ENCODE measurements at regions not wholly inside any gene's neighbourhood (a gene's known extent, or its start where the extent isn't known, plus 50 kb on each side); places are given as distances from the start of the nearest gene placed in this dataset.

DNA sequence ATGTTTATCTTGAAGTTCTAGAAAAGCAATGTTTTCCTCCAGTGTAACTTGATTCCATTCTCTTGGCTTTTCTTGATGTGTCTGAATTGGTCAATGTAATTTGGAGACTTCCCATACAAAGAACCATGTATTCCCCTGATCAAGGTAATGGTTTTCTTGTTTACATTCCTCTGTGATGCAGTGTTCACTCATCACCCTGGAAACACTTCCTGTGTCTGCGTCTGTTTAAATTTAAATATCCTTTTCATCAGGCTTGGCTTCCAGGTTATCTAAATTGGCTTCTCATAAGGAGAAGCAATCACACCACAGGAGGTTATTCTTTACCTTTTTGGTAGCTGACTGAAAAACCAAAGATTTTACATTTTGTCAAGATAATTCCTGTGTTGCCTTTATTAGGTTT lies 237.3 kb upstream of the WSCD1 start:
- Histone ChIP-seq H3K27ac (peak overlapping the region; percentile 25), H3K4me3 (ENCODE audit: low read depth, low read length) (no peak overlapping the region), H3K36me3 (replicated peaks) (no peaks in the 10 kb centered on the region), H3K27me3 (replicated peaks) (no peaks in the 10 kb centered on the region)
- DNase-seq = peak; percentile 47
- in situ Hi-C loops (cut with HindIII; ENCODE audit: low pct_ligation_motif_present, low sequenced_read_pairs) = no loop called here
- TF ChIP-seq, protein P1, sequence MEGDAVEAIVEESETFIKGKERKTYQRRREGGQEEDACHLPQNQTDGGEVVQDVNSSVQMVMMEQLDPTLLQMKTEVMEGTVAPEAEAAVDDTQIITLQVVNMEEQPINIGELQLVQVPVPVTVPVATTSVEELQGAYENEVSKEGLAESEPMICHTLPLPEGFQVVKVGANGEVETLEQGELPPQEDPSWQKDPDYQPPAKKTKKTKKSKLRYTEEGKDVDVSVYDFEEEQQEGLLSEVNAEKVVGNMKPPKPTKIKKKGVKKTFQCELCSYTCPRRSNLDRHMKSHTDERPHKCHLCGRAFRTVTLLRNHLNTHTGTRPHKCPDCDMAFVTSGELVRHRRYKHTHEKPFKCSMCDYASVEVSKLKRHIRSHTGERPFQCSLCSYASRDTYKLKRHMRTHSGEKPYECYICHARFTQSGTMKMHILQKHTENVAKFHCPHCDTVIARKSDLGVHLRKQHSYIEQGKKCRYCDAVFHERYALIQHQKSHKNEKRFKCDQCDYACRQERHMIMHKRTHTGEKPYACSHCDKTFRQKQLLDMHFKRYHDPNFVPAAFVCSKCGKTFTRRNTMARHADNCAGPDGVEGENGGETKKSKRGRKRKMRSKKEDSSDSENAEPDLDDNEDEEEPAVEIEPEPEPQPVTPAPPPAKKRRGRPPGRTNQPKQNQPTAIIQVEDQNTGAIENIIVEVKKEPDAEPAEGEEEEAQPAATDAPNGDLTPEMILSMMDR (IDR thresholded peaks at IDR 0.05; ENCODE audit: low read depth, low read length, missing control alignments) = no peak

DNA sequence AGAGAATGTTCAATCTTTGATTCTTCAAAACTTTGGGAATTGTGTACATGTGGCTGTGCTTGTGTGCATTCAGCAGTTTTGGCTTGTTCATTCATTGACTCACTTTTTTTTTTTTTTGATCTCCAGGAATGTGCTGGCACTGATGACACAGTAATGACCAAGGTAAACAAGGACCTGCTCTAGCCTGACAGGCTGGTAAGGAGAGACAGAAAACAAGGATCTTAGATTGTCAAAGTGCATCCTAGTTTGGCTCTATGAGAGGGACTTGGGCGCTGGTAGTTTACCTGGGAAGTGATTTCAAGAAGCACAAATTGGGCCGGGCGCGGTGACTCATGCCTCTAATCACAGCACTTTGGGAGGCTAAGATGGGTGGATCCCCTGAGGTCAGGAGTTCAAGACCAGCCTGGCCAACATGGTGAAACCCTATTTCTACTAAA lies 233.1 kb upstream of the WSCD1 start:
- peak; percentile 9 for DNase-seq
- Histone ChIP-seq H3K4me3 (ENCODE audit: low read depth, low read length) (no peak overlapping the region), H3K27ac (no peak overlapping the region), H3K27me3 (replicated peaks) (no peaks in the 10 kb centered on the region), H3K36me3 (replicated peaks) (no peaks in the 10 kb centered on the region)
- TF ChIP-seq, protein P1 (IDR thresholded peaks at IDR 0.05; ENCODE audit: low read depth, low read length, missing control alignments) = no peak
- in situ Hi-C loops (cut with HindIII; ENCODE audit: low pct_ligation_motif_present, low sequenced_read_pairs) = no loop called here

DNA sequence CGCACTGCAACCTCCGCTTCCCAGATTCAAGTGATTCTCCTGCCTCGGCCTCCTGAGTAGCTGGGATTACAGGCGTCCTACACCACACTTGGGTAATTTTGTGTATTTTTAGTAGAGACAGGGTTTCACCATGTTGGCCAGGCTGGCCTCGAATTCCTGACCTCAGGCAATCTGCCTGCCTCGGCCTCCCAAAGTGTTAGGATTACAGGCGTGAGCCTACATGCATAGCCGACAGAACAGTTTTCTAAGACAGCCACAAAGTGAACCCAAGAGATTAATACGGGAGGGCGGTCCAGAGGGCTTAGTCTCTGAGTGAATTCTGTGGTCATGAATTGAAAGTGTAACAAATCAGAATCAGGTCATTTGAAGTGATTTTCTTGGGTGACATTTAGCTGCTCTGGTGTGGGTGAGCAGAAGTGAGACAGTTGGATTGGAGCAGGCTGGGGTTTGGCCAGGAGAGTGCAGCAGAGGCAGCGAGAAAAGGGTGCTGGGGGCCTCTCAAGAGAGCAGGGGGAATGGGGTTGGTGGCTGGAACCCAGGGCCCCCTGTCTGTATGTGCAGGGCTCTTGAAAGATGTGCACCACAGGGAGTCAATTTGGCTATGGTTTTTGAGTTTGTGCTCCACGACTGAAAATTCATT lies 231.4 kb upstream of the WSCD1 start:
- in situ Hi-C loops (cut with HindIII; ENCODE audit: low pct_ligation_motif_present, low sequenced_read_pairs) = no loop called here
- TF ChIP-seq, protein P1 (IDR thresholded peaks at IDR 0.05; ENCODE audit: low read depth, low read length, missing control alignments) = no peak
- H3K27me3 ChIP-seq (replicated peaks) = no peaks in the 10 kb centered on the region
- no peak overlapping the region for H3K27ac ChIP-seq
- no peak for DNase-seq
- H3K36me3 ChIP-seq (replicated peaks) = no peaks in the 10 kb centered on the region
- no peak overlapping the region for H3K4me3 ChIP-seq (ENCODE audit: low read depth, low read length)

DNA sequence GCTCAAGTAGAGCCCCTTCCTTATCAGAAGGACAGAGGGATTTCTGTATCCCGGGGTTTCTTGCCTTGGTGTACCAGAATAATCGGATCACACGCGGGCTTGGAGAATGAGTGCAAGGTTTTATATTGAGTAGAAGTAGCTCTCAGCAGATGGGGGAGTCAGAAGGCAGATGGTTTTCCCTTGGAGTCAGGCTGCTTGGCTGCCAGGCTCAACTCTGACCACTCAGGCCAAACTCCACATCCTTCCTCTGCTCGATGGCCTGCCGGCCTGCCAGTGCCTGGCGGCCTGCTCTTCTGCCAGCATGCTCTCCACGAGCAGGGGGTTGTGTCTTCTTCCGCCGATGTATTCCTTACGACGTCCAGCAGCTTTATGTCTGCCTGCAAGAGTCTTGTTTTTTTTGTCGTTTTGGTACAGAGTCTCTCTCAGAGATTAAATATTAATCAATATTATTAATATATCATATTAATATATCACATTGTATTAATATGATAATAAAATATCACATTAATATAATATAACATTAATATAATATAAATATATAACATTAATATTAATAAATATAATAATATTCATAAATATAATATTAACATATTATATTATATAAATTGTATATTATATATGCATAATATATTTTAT lies 229.2 kb upstream of the WSCD1 start:
- H3K36me3 ChIP-seq (replicated peaks) = no peaks in the 10 kb centered on the region
- TF ChIP-seq, protein P1 (IDR thresholded peaks at IDR 0.05; ENCODE audit: low read depth, low read length, missing control alignments) = no peak
- H3K27me3 ChIP-seq (replicated peaks) = no peaks in the 10 kb centered on the region
- H3K27ac ChIP-seq = no peak overlapping the region
- in situ Hi-C loops (cut with HindIII; ENCODE audit: low pct_ligation_motif_present, low sequenced_read_pairs) = no loop called here
- no peak for DNase-seq
- H3K4me3 ChIP-seq (ENCODE audit: low read depth, low read length) = no peak overlapping the region

DNA sequence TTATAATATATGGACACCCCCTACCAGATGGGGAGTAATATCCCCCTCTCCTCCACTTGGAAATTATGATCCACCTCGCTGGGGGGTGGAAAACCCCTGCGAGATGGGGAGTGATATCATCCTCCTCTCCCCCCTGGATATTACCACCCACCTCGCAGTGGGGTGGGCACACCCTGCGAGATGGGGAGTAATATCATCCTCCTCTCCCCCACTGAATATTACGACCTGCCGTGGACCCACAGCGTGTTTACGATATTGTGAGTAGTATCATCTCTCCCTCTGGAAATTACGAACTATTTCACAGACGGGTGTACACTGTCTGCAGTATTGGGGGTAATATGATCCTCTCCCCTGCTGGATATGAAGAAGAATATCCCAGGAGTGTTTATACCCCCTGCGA lies 228.3 kb upstream of the WSCD1 start:
- Histone ChIP-seq H3K4me3 (ENCODE audit: low read depth, low read length) (no peak overlapping the region), H3K27me3 (replicated peaks) (no peaks in the 10 kb centered on the region), H3K27ac (no peak overlapping the region), H3K36me3 (replicated peaks) (no peaks in the 10 kb centered on the region)
- TF ChIP-seq, protein P1 (IDR thresholded peaks at IDR 0.05; ENCODE audit: low read depth, low read length, missing control alignments) = no peak
- no peak for DNase-seq
- in situ Hi-C loops (cut with HindIII; ENCODE audit: low pct_ligation_motif_present, low sequenced_read_pairs) = no loop called here
